ENCODE measurements at regions not wholly inside any gene's neighbourhood (a gene's known extent, or its start where the extent isn't known, plus 50 kb on each side); places are given as distances from the start of the nearest gene placed in this dataset.
"Not testable (repeated sequence)": the region's sequence is repeated elsewhere in the genome, so short reads cannot be mapped to it uniquely, and the experiment has no call there.

DNA sequence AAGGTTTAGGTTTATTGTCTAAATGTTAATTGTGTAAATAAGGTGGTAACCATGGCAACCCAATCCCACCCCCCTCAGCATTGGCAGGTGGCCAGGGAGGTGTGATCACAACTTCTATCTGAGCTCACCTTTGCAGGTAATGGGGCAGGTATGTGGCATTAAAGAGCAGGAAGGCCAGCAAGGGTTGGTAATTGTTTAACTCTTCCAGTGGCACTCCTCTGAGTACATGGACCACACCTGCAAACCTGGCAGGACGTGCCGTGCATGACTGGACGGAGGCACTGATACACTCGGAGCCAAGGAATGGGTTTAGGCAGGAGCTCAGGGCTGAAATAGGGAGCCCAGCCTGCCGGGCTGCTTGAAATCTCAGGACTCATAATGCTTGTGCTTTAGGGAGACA is 107.0 kb upstream of the BMP2 start:
- no peak overlapping the region for H3K27ac ChIP-seq (ENCODE audit: low read depth, low read length)
- ChIA-PET CTCF (no interaction called here), POLR2A (no interaction called here), RAD21 (ENCODE audit: low non-redundant PET in 1 of 2, low total read pairs in 2 of 2, uncharacterized antibody in 2 of 2, unreplicated experiment in 2 of 2) (no interaction called here)
- no peaks in the 10 kb centered on the region for H3K4me1 ChIP-seq (ENCODE audit: control insufficient read depth in 1 of 2, insufficient read depth in 2 of 2, low read length in 2 of 2)
- no peak for ATAC-seq
- no peak for DNase-seq (ENCODE audit: low read depth, low spot score)
- H4K20me1 ChIP-seq (ENCODE audit: insufficient read depth), result no peaks in the 10 kb centered on the region
- TF ChIP-seq POLR2AphosphoS5 (IDR thresholded peaks at IDR 0.05; ENCODE audit: low read depth, low read length), result no peak
- TF ChIP-seq ZFX (IDR thresholded peaks at IDR 0.05), result no peak
- no peak for TF ChIP-seq SIN3A (IDR thresholded peaks at IDR 0.05; ENCODE audit: low read depth)
- no peak for TF ChIP-seq FOSL1 (IDR thresholded peaks at IDR 0.05; ENCODE audit: low read depth)
- TF ChIP-seq, protein P1, sequence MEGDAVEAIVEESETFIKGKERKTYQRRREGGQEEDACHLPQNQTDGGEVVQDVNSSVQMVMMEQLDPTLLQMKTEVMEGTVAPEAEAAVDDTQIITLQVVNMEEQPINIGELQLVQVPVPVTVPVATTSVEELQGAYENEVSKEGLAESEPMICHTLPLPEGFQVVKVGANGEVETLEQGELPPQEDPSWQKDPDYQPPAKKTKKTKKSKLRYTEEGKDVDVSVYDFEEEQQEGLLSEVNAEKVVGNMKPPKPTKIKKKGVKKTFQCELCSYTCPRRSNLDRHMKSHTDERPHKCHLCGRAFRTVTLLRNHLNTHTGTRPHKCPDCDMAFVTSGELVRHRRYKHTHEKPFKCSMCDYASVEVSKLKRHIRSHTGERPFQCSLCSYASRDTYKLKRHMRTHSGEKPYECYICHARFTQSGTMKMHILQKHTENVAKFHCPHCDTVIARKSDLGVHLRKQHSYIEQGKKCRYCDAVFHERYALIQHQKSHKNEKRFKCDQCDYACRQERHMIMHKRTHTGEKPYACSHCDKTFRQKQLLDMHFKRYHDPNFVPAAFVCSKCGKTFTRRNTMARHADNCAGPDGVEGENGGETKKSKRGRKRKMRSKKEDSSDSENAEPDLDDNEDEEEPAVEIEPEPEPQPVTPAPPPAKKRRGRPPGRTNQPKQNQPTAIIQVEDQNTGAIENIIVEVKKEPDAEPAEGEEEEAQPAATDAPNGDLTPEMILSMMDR (IDR thresholded peaks at IDR 0.05 in 2 of 3, conservative IDR thresholded peaks at IDR 0.05 in 1 of 3; ENCODE audit: borderline replicate concordance in 1 of 3, insufficient read depth in 1 of 3, low read depth in 2 of 3, low read length in 2 of 3), result no peak
- TF ChIP-seq EZH2phosphoT487 (IDR thresholded peaks at IDR 0.05; ENCODE audit: borderline replicate concordance), result no peak
- peaks cover 0 to 15% of the 10 kb centered on the region in 2 experiments; a peak in 2 of 4 replicates for H3K9me3 ChIP-seq (ENCODE audit: control insufficient read depth in 1 of 2, insufficient read depth in 1 of 2, low read depth in 1 of 2, low read length in 2 of 2)
- no TSS peak for BruUV-seq (replicated peaks)
- no peak overlapping the region for H3K4me2 ChIP-seq (ENCODE audit: low read length)
- H3K4me3 ChIP-seq (replicated peaks in 1 of 2; ENCODE audit: low read depth in 1 of 2, low read length in 2 of 2), result no peak overlapping the region
- H2AFZ ChIP-seq (ENCODE audit: low read depth, low read length, poor library complexity, severe bottlenecking), result no peak overlapping the region
- H3K9ac ChIP-seq (ENCODE audit: low read length), result no peak overlapping the region
- H3K9me2 ChIP-seq (ENCODE audit: insufficient read depth), result no peaks in the 10 kb centered on the region
- intact Hi-C loops (cut with micrococcal nuclease), result no loop called here
- H3K36me3 ChIP-seq (ENCODE audit: control insufficient read depth in 1 of 2, insufficient read depth in 2 of 2, low read length in 2 of 2), result no peaks in the 10 kb centered on the region
- no peaks in the 10 kb centered on the region for H3K79me2 ChIP-seq (ENCODE audit: insufficient read depth, low read length)
- H3K27me3 ChIP-seq (ENCODE audit: insufficient read depth, low read length), result no peaks in the 10 kb centered on the region

DNA sequence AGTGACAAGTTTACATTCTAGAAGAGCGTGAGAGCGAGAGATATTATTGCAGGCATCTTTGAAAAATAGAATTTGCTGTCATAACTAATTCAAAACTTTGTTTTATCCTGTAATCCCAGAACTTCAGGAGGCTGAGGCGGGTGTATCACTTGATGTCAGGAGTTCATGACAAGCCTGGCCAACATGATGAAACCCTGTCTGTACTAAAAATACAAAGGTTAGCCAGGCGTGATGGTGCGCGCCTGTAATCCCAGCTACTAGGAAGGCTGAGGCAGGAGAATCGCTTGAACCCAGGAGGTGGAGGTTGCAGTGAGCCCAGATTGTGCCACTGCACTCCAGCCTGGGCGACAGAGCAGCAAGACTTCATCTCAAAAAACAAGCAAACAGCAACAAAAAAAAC is 108.6 kb upstream of the BMP2 start:
- H3K27me3 ChIP-seq (ENCODE audit: insufficient read depth, low read length); intact Hi-C loops (cut with micrococcal nuclease); H3K79me2 ChIP-seq (ENCODE audit: insufficient read depth, low read length); H3K4me2 ChIP-seq (ENCODE audit: low read length); H3K27ac ChIP-seq (ENCODE audit: low read depth, low read length); BruUV-seq (replicated peaks); H3K4me3 ChIP-seq (replicated peaks in 1 of 2; ENCODE audit: low read depth in 1 of 2, low read length in 2 of 2); H3K36me3 ChIP-seq (ENCODE audit: control insufficient read depth in 1 of 2, insufficient read depth in 2 of 2, low read length in 2 of 2); H3K9me3 ChIP-seq (ENCODE audit: control insufficient read depth in 1 of 2, insufficient read depth in 1 of 2, low read depth in 1 of 2, low read length in 2 of 2); H3K4me1 ChIP-seq (ENCODE audit: control insufficient read depth in 1 of 2, insufficient read depth in 2 of 2, low read length in 2 of 2); ATAC-seq; DNase-seq (ENCODE audit: low read depth, low spot score); RAD21 ChIA-PET (ENCODE audit: low non-redundant PET in 1 of 2, low total read pairs in 2 of 2, uncharacterized antibody in 2 of 2, unreplicated experiment in 2 of 2); CTCF ChIA-PET; H4K20me1 ChIP-seq (ENCODE audit: insufficient read depth); H3K9me2 ChIP-seq (ENCODE audit: insufficient read depth); H3K9ac ChIP-seq (ENCODE audit: low read length); H2AFZ ChIP-seq (ENCODE audit: low read depth, low read length, poor library complexity, severe bottlenecking): not testable (repeated sequence)
- POLR2A ChIA-PET, result interaction anchor here (1.0 kb wide), 1 partner anchor 10 kb away, joined by 3 read pairs; no protein-coding TSS in a partner anchor

Data from HCT116 (cell line).